Stimulated activated CD8-positive, alpha-beta memory T cell treated with anti-CD3 and anti-CD28 coated beads, Interleukin-15, amount 100 ng/mL, for 1 hour (primary cell): ENCODE measurements at regions not wholly inside any gene's neighbourhood (a gene's known extent, or its start where the extent isn't known, plus 50 kb on each side); places are given as distances from the start of the nearest gene placed in this dataset.

ENCODE experiments used
- DNase-seq: peaks from one replicate; pipeline ENCODE4 v3.0.0-alpha.2; 2020; ENCODE audit warnings: low read depth

- no peak for DNase-seq
Measured at GRCh38 chr13:76091076-76091475, 454.9 kb downstream of the LMO7 start.

GRCh38 chr13:76086729-76087128, 450.6 kb downstream of the LMO7 start:
- no peak for DNase-seq

- no peak for DNase-seq
Measured at GRCh38 chr13:76067850-76068249, 431.7 kb downstream of the LMO7 start.

DNA sequence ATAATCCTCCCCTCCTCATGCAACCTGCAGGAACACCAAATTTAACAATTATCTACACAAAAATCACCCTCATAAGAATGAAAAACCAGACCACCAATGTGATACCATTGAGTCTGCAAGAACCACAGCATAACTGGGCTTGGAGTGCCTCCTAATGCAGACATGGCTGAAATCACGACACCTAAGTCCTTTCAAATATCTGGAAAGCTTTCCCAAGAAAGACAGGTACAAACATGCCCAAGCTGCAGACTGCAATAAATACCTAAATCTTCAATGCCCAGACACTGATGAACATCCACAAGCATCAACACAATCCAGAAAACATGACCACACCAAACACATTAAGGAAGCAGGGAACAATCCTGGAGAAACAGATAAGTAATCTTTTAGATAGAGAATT, 417.1 kb downstream of the LMO7 start:
- DNase-seq: no peak

GRCh38 chr13:76049376-76049746, 413.2 kb downstream of the LMO7 start:
- DNase-seq: no peak

DNA sequence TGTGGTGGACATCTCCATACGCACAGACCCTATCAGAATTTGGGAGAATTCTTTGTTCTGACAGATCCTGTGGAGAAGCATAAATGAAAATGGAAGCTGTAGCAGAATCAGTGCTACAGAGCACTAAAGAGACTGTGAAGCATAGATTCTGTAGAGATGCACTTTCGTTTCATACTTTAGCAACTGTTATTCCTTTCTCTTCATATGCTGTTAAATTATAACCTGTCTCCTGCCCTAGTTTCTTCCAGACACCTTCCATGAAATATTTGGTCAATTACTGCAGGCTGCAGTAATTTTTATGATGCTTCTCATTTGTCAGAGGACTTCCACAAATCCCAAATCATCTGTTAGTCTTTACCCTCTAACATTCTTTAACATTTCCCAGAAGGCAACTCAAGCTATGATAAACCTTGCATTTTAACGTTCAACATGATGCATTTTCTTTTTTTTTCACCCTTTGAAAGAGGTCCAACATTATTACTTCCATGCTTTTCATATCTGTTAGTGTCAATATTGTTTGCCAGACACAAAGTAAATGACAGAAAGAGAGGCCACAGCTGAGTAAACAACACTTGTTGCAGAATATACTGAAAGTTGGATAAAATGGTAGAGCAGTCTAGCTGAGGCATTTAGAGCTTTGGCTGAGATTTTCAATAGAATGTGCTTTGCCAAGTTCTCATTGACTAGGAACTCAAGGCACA, 412.7 kb downstream of the LMO7 start:
- no peak for DNase-seq

DNA sequence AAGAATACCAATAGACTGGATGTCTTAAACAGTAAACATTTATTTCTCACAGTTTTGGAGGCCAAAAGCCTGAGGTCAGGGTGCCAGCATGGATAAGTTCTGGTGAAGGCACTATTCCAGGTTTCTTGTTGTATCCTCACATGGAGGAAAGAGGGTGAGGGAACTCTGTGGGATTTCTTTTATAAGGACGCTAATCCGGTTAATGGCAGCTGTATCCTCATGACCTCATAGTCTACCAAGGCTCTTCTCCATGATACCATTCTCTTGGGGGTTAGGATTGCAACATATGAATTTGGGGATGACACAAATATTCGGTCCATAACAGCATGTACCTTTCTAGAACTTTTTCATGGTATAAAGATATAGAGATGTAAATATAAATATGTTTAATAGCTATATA, 412.0 kb downstream of the LMO7 start:
- DNase-seq: no peak

- no peak for DNase-seq
Measured at GRCh38 chr13:76043874-76044273, 407.7 kb downstream of the LMO7 start.

DNA sequence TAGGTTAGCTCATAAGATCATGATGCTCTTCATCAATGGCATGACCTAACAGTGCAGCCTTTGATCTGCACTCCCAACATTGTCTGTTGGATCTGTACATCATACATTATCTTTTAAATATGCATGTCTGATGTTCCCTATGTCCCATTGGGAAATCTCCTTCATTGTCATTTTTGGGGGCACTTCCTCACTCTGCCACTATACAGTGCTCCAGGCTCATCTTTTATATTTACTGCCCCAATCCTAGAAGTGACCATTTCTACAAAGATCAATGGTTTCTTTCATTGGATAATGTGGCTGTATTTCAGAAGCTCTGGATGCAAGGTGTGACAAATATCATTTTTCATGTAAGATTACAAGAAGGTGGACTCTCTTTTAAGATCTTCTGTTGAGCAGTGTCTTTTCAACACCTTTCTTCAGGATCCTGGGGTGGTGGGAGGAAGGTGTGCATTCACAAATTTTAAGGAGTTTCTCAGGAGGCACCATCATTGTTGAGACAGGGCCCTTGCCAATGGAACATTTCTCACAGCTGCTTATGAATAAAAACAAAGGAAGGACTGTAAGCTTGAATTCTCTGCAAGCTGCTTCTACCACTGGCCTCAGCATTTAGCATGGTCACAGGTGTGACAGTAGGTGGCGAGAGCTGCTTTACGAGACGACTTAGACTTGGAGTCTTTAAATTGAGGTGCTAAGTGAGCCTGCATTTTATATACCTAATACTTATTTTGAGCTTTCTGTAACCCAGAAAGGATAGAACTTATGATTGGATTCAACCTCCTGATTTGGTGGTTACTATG, 403.0 kb downstream of the LMO7 start:
- DNase-seq: no peak

GRCh38 chr13:76036176-76036575, 400.0 kb downstream of the LMO7 start:
- no peak for DNase-seq

GRCh38 chr13:76035711-76036110, 399.6 kb downstream of the LMO7 start:
- DNase-seq: no peak

DNA sequence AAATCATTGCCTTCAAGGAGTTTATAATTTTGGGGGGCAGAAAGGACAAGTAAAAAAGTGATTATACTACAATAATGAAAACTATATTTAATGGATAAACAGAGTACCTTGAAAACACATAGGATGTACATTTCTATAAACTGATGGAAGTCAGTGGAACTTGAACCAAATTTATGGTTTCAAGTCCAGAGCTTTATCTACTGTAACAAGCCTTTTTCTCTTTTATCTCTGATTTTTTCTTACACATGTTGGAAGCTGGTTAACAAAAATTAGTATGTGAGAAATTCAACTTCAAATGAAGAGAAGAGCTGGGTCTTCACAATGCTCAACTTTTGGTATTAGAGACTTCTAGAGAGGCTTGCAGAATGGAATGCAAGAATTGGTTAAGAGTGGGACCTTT, 393.6 kb downstream of the LMO7 start:
- no peak for DNase-seq

DNA sequence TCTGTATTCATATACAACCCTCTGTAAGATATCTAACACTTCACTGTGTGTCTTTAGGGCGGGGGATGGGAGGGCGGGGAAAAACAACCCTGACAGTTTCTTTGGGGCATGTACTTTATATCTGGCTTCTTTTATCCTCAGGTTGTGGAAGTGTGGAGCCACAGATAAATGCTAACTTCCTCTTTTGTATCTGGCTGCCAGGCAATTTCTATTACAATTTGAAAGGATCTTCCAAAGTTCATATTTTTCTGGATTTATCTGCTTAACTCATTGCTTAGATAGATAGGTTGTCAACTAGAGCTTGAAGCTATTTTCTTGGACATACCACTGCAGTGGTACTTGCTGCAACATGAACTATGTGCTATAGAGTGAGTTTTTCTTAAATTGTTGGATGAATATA, 393.0 kb downstream of the LMO7 start:
- DNase-seq: no peak

DNA sequence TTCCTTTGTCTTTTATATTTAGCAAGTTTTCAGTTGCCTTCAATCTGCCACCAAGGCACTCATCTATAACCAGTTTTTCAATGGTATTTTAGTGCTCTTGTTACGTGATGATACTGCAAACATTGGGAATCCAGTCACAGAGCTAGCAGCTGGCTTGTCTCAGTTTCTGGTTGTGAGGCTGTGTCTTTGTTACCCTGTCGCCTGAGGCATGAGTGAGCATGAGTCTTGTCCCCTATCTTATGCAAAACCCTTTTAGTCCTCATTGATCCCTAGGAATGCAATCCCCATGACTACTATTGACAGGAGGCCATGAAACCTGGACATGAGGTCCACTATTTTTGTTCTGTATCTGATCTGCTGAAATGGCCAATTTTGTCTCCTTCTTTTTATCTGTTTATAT, 391.0 kb downstream of the LMO7 start:
- DNase-seq: no peak

DNA sequence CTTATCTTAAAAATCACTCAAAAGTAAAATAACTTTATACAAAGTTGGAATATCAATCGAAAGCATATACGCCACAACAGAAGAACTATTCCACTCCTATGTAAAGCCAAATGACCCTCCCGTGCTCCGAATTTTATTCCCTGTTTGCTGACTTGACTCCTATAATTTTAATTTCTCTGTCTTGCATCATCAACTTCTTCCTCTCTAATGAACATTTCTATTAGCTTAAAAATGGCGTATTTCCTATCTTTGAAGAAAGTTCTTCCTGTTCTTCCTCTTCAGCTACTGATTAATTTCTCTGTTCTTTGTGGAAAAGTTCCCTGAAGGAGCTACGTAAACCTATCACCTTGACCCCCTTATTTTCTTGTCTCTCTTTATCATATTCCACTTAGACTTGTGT, 389.3 kb downstream of the LMO7 start:
- no peak for DNase-seq

- no peak for DNase-seq
Measured at GRCh38 chr13:76024151-76024550, 388.0 kb downstream of the LMO7 start.

DNA sequence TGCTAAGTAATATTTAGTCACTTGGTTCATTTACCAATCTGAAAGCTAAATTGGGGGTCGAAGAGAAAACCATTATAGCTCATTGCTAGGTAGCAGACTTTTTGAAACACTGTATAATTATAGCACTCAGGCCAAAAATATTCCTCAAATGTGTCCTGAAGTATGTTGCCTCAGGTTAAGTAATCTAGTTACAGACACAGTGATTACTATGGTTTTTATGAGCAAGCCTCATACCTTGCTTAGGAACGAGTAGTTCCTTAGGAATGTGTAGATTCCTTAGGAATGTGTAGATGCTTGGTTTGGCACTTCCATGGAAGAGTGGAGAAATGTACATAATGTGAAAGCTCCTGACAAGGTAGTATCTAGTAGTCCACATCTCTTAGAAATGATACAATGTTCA, 387.5 kb downstream of the LMO7 start:
- no peak for DNase-seq

- no peak for DNase-seq
Measured at GRCh38 chr13:76020421-76020955, 384.4 kb downstream of the LMO7 start.

DNA sequence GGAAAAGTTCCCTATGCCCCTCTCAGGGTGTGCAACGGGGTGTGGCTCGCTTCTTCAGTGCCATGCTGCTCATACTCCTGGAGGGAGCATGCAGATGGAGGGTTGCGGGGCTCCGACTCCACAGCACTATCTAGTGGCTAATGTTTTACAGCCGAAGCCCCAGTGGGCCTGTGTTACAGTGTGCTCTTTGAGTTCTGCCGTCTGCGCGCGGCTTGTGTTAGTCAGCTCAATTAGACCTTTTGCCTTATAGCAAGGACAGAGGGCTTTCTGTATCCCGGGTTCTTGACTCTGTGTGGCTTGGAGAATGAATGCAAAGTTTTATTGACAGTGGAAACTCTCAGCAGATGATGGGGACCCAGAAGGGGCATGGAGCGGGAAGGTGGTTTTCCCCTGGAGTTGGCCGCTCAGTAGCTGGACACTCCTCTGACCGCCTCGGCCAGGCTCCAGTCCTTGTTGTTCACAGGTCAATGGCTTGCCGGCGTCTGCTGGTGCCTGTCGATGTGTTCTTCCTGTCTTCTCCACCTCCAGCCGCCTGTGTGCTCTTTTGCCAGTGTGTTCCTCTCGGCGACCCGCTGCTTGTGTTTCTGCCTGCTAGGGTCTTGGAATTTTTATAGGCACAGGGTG, 383.4 kb downstream of the LMO7 start:
- DNase-seq: no peak

DNA sequence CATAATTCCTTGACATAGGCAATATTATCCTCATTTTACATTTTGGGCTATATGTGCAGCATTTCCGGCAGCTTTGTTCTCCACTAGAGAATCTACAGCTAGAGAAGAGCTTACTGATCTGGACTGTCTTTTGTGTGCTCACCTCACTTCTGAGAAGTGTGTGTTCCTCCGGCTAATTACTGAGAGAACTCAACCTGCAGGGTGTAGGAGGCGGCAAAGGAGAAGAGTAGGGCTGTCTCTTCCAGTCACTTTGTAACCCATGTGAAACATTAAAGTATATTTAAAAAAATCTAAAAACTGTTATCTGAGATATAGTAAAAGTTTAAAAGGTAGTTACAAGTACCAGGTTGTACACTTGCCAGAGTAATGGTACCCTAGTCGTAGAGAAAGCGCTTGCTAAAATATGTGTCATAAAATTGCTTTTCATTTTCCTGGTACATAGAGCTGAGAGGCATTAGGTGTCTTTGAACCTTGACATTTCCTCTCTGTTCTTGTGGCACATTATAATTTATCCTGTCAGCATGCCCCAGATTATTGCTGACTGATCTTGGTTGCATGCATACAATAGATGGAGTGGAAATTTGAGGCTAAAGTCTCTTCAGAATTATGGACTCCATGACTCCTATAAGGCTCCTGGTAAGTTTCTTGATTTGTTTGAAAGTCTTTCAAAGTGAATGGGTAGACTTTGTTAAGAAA, 381.9 kb downstream of the LMO7 start:
- no peak for DNase-seq

DNA sequence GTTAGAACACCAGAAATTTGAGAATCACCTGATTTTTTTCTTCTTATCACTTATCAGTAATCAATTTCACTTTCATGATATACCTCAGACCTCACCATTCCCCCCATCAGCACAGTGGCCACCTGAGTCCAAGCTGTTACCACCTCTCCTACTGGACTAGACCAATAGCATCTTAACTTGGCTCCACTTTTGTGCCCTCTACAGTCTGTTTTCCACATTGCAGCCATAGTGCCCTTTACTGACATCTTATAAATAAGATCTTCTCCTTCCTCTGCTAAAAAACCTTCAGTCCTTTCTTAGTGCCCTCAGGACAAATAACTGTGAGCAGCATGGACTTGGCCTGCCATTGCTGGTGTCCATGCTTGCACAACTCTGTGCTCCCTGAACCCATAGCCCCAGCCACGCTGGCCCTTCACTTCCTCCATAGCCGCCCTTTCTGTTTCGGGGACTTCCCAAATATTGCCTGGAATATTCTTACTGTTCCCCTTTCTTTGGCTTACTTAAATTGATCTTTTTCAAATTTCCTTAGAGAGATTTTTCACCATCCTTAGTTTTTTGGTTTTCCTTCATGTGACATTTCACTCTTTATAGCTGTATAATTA, 380.8 kb downstream of the LMO7 start:
- DNase-seq: no peak
